Putamen (tissue), 1 donor: ENCODE measurements at regions not wholly inside any gene's neighbourhood (a gene's known extent, or its start where the extent isn't known, plus 50 kb on each side); places are given as distances from the start of the nearest gene placed in this dataset.
"Not testable (repeated sequence)": the region's sequence is repeated elsewhere in the genome, so short reads cannot be mapped to it uniquely, and the experiment has no call there.

Experiments used
- DNase-seq: peaks from one replicate; pipeline ENCODE4 v3.0.0-alpha.2; 2016; ENCODE audit warnings: low spot score

DNA sequence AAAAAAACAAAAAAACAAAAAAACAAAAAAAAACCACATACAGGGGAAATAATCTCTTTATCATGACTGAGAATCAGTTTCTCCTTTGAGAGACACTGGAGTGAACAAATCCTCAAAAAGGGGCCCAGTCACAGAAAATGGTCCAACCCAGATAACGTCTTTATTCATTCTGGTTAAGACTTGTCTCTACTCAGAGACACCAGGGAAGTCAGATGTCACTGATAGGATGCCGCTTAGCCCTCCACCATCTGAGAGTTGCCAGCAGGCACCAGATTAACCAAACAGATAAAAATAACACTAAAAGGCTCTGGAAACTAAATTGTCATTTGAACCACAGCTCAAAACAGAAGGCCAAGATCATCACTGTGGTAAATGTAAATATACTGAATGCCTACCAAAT, 1163.4 kb upstream of the ATXN8OS start:
- DNase-seq: no peak

DNA sequence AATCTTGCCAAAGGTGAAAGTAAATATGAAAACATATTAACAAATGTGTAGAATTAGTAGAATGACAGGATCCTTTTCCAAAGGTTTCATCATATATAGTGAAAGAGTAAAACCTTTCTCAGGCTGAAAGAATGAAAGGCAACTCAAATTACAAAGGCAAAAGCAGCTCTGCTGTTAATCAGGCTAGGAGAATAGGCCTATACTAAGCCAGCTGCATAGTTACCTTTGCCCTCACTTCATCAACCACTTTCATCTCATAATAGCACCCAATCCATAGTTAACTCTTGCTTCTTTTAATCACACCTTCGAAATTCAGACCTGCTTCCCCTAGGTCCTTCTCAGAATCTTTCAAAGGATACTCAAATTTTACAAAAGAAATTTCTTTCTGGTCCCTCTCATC, 1167.6 kb upstream of the ATXN8OS start:
- DNase-seq: no peak

DNA sequence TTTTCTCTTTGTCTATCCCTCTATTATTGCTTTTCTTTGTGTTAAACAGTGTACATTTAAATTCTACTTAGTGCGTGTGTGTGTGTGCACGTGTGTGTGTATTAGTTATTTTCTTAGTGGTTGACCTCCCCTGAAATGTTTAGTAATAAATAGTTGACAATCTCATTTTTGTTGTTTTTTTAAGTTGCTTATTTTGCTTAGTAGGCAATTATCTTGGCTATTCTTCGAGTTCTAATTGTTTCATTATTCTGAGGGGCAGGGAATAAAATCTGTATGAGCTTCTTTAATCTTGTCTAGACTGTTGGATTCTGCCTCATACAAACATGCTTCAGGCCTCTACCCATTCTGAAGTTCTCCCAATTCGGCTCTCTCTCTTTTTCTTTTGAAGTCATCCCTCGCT, 1169.0 kb upstream of the ATXN8OS start:
- no peak for DNase-seq

DNA sequence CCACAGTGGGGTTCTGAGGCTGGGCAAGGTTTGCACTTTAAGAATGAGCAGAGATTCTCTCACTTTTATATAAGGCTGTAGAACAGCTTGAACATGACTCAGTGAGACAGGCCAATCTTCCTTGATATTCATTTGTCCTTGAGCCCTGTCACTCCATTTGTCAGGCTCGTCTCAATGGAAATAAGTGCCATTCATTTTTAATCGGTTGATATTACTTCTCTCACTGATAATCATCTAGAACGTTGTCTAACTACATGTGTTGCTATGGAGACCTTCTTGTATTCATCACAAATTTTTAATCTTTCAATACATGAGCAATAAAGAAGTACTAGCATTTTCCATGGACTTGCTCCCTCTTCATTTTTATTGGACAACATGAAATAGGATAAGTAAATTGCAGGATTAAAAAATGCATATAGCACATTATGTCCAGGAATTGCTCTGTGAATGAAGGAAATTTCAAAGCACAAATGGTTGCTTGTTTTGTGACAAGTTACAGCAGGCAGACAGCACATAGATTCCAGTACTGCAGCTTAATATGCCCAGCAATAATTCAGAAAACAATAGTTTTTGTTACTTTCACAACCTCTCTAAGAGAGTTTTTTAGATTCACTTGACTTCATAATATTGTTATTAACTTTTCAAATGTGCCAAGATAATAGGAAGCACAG, 1178.4 kb upstream of the ATXN8OS start:
- no peak for DNase-seq

DNA sequence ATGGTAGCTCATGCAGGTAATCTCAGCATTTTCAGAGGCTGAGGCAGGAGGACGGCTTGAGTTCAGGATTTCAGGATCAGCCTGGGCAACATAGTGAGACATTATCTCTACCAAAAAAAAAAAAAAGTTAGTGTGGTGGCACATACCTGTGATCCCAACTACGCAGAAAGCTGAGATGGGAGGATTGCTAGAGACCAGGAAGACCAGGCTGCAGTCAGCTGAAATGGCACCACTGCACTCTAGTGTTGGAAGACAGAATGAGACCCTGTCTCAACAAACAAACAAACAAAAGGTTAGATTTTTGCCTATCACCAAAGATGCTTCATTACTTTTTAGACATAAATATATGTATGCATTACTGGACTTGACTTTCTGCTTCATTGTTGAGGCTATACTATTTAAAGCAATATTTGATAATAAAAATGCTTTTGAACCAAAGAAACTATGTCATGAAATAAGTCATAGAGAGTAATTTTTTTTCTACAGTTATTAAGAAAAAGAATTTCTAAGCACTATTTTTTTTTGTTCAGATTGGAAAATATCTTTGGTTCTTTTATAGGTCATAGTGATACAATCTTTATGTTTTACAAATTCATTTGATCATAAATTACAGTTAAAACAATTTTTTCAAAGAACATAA, 1180.1 kb upstream of the ATXN8OS start:
- DNase-seq: no peak

DNA sequence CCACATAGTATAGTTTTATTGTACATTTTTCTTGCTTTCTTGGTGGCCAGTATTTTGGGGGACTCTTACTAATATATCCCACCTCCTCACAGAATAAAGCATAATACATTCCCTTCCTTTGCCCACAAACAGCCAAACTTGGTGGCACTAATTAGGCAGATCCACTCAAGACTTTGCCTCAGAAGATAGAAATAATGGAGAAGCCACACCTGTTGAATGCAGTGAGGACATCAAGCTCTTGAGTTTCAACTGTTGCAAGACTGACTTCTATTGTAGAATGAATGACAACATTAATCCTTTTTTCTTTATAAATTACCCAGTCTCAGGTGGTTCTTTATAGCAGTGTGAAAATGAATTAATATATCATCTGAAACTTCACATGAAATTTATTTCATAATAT, 1183.6 kb upstream of the ATXN8OS start:
- DNase-seq: no peak

DNA sequence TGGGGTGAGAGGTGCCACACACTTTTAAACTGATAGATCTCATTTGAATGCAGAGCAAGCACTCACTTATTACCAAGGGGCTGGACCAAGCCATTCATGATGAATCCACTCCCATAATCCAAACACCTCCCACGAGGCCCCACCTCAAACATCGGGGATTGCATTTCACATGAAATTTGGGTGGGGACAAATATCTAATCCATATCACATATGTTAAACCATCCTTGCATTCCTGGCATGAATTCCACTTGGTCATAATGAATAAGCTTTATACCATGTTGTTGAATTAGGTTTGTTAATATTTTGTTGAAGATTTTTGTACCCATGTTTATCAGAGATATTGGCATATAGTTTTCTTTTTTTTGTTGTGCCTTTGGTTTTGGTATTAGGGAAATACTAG, 1198.7 kb upstream of the ATXN8OS start:
- no peak for DNase-seq

DNA sequence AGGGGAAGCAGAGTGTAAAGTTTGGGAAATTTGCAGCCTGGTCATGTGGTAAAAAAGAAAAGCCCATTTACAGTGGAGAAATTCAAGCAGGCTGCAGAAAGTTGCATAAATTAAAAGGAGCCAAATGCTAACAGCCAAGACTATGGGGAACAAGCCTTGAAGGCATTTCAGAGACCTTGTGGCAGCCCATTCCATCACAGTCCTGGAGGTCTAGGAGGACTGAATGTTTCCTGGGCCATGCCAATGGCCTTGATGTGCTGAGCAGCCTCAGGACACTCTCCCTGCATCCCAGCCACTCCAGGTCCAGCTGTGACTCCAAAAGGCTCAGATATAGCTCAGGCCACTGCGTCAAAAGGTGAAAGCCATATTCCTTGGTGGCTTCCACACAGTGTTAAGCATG, 1202.4 kb upstream of the ATXN8OS start:
- no peak for DNase-seq

DNA sequence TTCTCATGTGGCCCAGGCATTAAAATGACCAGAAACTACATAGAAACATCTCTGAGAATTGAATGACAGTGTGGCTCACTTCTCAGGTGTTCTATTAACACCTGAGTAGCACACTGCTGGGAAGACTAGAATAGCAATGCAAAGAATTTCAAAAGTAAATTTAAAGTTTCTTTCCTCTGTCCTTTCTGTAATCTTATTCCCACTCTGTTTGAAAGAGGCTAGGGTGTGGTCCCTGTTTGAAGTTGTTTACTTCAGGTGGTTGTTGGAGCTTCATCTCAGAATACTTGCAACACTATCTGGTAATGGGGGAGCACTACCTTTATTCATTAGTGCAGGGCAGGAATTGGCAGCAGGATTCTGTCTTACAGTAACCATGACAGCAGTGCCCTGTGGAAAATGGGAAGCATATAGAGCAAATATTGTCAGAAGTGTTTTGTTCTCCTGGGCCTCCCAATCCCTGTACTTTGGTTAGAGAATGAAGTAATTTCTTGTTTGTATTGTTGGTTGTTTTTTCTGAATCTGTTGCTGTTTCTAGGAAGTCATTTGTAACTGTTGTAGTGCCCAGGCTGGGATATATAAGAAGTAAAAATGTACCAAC, 1210.2 kb upstream of the ATXN8OS start:
- DNase-seq: no peak

DNA sequence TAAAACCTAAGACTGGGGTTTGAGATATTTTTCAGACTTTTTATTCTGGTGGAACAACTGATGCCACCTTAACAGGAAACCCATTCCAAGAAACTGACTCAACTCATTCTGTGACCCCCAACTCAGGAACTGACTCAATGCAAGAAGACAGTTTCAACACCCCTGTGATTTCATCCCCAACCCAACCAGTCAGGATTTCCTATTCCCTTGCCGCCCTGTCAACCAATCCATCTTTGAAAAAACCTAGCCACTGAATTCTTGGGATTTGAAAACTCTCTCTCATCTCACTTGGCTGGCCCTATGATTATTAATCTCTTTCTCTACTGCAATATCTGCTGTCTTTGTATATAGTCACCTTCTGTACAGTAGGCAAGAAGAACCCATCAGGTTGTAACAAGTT, 1211.9 kb upstream of the ATXN8OS start:
- no peak for DNase-seq

DNA sequence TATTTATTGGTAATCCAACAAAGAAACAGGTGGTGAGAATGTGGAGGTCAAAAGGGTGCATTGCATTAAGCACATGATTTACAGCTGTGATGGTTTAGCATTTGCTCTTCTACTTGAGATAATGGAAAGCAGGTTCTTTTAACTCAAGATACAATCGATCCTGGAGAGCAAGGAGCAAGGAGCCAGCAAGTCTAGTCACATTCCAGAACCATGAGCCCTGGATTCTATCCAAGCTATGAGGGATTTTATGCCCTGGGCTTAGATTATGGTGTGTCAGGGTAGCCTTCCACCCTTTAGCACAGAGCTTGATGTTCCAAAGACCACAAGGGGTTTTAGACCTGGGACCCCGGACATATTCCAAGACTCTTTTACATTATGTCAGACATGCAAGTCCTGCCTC, 1213.9 kb upstream of the ATXN8OS start:
- DNase-seq: not testable (repeated sequence)

DNA sequence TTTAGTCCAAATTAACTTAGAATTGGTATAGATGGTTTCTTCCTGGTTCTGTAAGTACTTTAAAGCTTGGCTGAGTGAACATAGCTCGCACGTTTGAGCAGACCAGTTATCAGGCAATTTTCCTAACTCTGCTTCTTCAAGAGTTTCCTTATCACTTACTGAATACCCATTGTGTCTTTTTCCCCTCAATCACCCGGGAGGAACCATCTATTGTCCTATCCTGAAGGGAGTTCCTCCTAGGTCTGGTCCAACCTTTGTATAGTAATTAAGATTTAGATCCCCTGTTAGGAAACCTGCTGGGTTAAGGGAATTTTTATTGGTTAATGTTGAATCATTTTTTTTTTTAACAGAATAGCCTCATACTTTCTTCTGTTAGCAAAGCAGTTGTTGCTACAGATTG, 1215.0 kb upstream of the ATXN8OS start:
- not testable (repeated sequence) for DNase-seq

DNA sequence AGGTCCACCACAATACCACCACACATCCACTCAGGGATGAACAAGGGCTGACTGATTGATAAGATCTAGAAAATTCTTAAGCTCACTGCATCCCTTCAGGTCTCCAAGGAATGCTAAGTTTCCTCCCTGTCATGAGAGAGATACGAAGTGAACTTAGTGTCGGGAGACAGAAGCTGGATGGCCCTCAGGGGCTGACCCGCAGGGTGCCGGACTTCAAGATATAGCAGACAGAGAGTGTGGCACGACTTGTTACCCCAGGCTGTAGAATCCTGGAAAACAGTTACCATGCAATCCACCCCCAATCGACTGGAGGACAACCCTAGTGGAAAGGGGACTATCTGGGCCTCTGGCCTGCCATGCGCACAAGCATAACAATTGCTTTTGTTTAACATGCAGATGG, 1217.5 kb upstream of the ATXN8OS start:
- not testable (repeated sequence) for DNase-seq

DNA sequence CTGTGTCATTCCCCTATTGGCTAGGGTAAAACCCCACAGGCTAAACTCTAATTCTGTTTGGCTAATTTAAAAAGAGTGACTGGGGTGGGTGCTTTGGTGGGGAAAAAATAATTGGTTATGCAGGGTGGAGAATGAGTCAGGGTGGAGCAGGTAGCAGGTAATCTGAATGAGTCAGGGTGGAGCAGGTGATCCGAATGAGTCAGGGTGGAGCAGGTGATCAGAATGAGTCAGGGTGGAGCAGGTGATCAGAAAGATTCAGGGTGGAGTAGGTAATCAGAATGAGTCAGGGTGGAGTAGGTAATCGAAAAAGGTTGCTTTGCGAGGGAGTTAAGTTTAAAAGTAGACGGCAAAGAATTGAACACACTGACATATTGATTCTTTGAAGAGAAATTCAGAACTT, 1218.8 kb upstream of the ATXN8OS start:
- no peak for DNase-seq

DNA sequence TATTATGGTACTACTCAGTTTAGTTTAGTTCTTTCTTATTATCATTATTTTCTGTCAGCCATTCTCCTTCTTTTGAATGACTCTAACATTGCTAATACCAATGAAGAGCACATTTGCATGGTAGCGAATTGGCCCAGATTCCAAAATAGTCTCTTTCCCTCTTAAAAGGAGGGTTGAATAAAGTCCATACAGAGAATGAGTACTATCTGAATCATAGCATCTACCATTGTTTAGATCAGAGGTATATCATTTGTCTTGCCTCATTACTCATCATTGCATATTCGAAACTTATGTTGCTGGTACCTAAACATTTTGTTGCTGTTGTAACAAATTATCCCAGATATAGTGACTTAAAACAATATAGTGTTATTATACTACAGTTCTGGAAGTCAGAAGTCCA, 1235.3 kb upstream of the ATXN8OS start:
- no peak for DNase-seq

DNA sequence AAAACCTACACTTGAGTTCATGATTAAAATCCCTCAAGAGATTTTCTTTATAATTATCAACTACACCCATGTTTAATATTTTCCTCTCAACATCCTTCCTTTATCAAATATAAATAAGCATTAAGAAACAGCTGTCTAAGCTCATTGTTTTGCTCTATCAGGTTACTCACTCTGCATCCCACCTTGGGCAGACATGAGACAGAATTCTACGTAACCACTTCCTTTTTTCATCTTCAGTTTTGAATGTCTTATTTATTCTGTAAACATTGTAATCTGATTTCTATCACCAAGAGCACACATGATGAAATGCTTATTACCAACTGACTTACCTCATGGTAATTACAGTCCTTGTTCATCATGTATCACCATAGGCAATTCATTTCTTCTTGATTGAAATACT, 1256.6 kb upstream of the ATXN8OS start:
- DNase-seq: no peak

DNA sequence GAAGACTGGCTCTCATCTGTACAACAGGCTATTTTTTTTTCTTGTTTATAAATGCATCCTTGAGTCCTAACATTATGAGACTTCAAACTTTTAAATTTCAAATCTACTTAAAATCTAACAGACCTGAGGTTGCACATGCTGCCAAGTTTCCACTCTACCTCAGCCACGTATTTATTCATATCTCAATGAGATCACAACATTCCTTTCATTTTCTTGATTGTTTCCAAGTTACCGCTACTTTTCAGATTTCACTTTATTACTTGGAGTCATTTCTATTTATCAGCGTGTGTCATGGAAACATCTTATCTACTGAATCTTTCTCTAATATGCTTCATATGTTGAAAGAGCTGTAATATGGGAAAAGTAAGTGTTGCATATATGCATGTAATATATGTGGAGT, 1257.5 kb upstream of the ATXN8OS start:
- no peak for DNase-seq

DNA sequence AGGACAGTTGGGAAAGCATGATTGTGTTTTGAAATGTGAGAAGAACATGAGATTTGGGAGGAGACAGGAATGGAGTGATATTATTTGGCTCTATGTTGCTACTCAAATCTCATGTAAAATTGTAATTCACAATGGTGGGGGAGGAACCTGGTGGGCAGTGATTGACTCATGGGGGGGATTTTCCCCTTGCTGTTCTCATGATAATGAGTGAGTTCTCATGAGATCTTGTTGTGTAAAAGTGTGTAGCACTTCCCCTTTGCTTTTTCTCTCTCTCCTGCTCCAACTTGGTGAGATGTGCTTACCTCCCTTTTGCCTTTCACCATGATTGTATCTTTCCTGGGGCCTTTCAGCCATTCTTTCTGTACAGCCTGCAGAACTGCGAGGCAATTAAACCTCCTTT, 1261.0 kb upstream of the ATXN8OS start:
- no peak for DNase-seq

DNA sequence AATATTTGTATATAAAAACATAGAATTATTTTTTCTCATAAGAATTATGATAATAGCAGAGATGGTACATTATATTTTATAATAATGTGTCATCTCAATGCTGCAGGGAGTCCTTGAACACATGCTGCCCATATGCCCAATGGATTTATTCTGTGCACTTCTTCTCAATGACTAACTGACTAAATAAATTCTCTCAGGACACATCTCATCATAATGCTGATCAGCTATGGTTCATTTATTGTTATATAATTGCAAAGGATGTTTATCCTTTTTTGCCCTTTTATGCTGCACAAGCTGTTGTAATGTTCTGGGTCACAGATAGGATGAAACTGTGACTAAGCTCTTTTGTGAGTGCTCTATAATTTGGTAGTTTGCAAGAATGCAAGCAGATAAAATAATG, 1273.3 kb upstream of the ATXN8OS start:
- no peak for DNase-seq

DNA sequence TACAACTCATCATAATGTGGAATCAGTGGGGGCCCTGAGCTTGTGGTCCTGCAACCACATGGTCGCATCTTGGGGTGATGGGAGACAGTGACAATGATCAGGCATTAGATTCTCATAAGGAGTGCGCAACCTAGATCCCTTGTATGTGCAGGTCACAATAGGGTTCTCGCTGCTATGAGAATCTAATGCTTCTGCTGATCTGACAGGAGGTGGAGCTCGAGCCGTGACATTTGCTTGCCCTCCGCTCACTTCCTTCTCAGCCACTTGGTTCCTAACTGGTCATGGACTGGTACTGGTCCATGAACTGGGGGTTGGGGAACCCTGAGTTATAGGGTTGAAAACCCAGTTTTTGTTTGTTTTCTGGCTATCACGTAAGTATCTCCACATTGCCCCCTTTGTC, 1290.9 kb upstream of the ATXN8OS start:
- no peak for DNase-seq

DNA sequence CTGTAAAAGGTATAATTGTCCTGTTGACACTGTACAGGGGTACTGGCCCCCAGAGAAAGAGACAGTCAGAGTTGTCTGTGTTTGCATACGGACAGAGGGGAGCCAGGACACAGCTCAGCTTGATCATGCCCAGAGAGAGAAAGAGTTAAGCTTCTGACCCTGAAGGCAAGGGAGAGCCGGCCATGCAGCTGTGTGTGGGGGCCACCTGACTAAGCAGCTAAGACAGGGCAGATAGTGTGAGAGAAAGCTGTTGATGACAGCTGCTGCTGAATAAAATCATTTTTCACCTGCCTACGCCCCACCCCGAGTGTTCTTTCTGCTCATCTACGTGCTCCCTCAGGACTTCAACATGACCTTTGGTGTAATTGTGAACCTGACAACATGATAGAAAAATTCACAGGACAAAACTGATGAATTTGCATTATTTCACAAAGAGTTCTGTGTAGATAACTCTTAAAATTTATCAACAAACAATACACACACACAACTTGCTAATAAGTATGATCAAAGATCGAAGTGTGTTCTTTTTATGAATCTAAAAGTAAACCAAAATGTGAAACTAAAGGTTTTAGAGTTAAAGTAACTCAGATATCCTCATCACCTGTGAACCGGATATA, 1294.3 kb upstream of the ATXN8OS start:
- no peak for DNase-seq

DNA sequence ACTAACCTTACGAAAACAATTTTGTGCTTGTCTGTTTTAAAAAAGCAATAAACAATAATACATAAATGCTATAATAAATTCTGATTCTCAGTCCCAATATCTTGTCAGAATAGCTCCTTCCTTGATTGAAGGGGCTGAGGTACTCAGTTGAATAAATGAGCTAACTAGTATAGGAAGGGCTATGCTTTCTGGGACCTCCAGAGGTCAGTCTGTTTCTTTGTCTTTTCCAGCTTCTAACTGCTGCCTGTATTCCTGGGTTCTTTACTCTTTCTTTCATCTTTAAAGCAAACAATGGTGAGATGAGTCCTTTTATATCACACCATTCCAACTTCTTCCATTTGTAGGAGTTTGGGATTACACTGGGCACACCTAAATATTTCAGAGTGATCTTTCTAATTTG, 1297.0 kb upstream of the ATXN8OS start:
- no peak for DNase-seq

DNA sequence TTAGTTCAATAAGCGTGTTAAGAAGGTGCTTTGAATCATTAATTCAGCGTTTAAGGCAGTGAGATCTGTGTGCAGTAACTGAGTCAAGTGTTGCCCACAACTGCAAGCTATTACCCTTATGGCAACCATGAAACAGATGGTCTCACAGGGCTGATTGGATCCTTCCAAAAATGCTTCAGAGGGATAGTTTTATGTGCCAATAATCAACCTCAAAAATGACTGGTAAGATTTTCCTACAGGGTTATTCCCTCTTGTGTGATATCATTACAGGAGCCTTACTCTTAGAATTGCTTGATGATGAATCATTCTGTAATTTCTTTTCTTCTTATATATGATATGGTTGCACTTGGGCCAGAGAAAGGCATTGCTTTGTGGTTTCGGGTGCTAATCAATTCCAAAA, 1299.2 kb upstream of the ATXN8OS start:
- DNase-seq: no peak
